ENCODE measurements at regions not wholly inside any gene's neighbourhood (a gene's known extent, or its start where the extent isn't known, plus 50 kb on each side); places are given as distances from the start of the nearest gene placed in this dataset.

DNA sequence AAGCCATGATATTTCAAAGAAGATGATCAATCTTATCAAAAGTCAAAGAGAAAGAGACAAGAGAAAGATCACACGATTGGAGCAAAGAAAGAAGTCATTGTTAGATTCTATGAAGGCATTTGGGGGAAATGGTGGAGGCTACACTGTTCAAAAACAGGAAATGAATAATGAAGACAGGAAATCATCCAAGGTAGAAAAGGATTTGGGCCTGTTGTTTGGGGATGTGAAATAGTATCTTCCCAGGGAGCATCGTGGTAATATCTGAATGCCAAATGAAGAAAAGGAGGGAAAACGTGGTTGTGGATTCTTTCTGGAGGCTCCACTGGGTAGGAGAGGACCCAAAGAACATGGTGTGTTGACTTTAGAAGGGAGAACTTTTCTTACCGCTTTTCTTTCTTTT is 482.4 kb downstream of the NLGN4X start:
- TF ChIP-seq ARNT (IDR thresholded peaks at IDR 0.05): no peak
- no peak for TF ChIP-seq SP1 (IDR thresholded peaks at IDR 0.05)
- no peak for TF ChIP-seq HDGF (IDR thresholded peaks at IDR 0.05; ENCODE audit: borderline replicate concordance)
